GM23338 (cell line): ENCODE measurements at regions not wholly inside any gene's neighbourhood (a gene's known extent, or its start where the extent isn't known, plus 50 kb on each side); places are given as distances from the start of the nearest gene placed in this dataset.

ENCODE experiments used
- ATAC-seq: fragments of 200-7000 bp; cut with Tn5 transposase; 3 replicates; pipeline ENCODE4 v1.9.1; 2020
- DNase-seq: peaks from one replicate; pipeline ENCODE4 v3.0.0-alpha.2; 2015; ENCODE audit warnings: low spot score
- H2AFZ ChIP-seq: fragments of 200-600 bp; sonication (generic); 2 replicates; pipeline ENCODE4 v1.8.0; 2016; ENCODE audit warnings: antibody characterized with exemption, mild to moderate bottlenecking, moderate library complexity
- H3F3A ChIP-seq: fragments of 200-600 bp; sonication (generic); replicated peaks from 2 replicates; pipeline ENCODE4 v1.8.0; 2017; ENCODE audit warnings: antibody characterized with exemption, mixed run types, low read depth
- H3K27ac ChIP-seq: fragments of 200-600 bp; sonication (generic); 2 replicates; pipeline ENCODE4 v1.6.1; 2016; ENCODE audit warnings: low read depth
- H3K27me3 ChIP-seq: fragments of 200-600 bp; sonication (generic); 2 replicates; pipeline ENCODE4 v1.8.0; 2016; ENCODE audit warnings: mild to moderate bottlenecking, mixed run types, moderate library complexity; ENCODE audit not compliant: insufficient read depth
- H3K36me3 ChIP-seq: fragments of 200-600 bp; sonication (generic); 2 replicates; pipeline ENCODE4 v1.8.0; 2016; ENCODE audit warnings: mild to moderate bottlenecking; ENCODE audit not compliant: insufficient read depth
- H3K4me1 ChIP-seq: fragments of 200-600 bp; sonication (generic); 2 replicates; pipeline ENCODE4 v1.8.0; 2016; ENCODE audit warnings: mild to moderate bottlenecking, moderate library complexity; ENCODE audit not compliant: insufficient read depth
- H3K4me2 ChIP-seq: fragments of 200-600 bp; sonication (generic); 2 replicates; pipeline ENCODE4 v1.7.1; 2017; ENCODE audit warnings: mixed run types
- H3K4me3 ChIP-seq: fragments of 200-600 bp; sonication (generic); 2 replicates; pipeline ENCODE4 v1.6.1; 2016; ENCODE audit warnings: mixed run types
- H3K79me2 ChIP-seq: fragments of 200-600 bp; sonication (generic); replicated peaks from 2 replicates; pipeline ENCODE4 v1.8.0; 2017; ENCODE audit warnings: mild to moderate bottlenecking; ENCODE audit not compliant: insufficient read depth
- H3K9me2 ChIP-seq: fragments of 200-600 bp; sonication (generic); 2 replicates; pipeline ENCODE4 v1.8.0; 2017; ENCODE audit not compliant: insufficient read depth
- H4K20me1 ChIP-seq: fragments of 200-600 bp; sonication (generic); replicated peaks from 2 replicates; pipeline ENCODE4 v1.8.0; 2017; ENCODE audit warnings: mild to moderate bottlenecking; ENCODE audit not compliant: insufficient read depth
- H3K27ac Mint-ChIP-seq: 2 replicates; pipeline ENCODE4 v1.8.0; 2020; ENCODE audit warnings: inconsistent platforms, mild to moderate bottlenecking, moderate library complexity, mixed read lengths
- H3K27me3 Mint-ChIP-seq: 3 replicates; pipeline ENCODE4 v1.8.0; 2022; ENCODE audit warnings: low read depth, mild to moderate bottlenecking, moderate library complexity, mixed read lengths, inconsistent platforms; ENCODE audit not compliant: insufficient read depth, poor library complexity
- H3K36me3 Mint-ChIP-seq: 3 replicates; pipeline ENCODE4 v1.8.0; 2021; ENCODE audit warnings: low read depth, mild to moderate bottlenecking, inconsistent platforms, moderate library complexity, mixed read lengths
- H3K4me1 Mint-ChIP-seq: 3 replicates; pipeline ENCODE4 v1.8.0; 2020; ENCODE audit warnings: mild to moderate bottlenecking, inconsistent platforms, mixed read lengths
- H3K4me3 Mint-ChIP-seq: 3 replicates; pipeline ENCODE4 v1.8.0; 2021; ENCODE audit warnings: moderate library complexity, mild to moderate bottlenecking, inconsistent platforms, mixed read lengths
- H3K9me3 Mint-ChIP-seq: 3 replicates; pipeline ENCODE4 v1.8.0; 2020; ENCODE audit warnings: moderate library complexity, mild to moderate bottlenecking, inconsistent platforms, mixed read lengths
- CREB1 ChIP-seq: fragments of 250-450 bp; sonication (Bioruptor Pico); IDR thresholded peaks from 2 replicates; pipeline ENCODE4 v1.5.0; 2020; ENCODE audit warnings: low read depth, mild to moderate bottlenecking, moderate library complexity
- CTCF ChIP-seq, 2 experiments: fragments of 200-600 bp in 1 of 2; sonication (generic) in 1 of 2; conservative IDR thresholded peaks; 2 replicates each; pipeline versions ENCODE4 v1.5.1 to v1.6.1; 2016 to 2017; ENCODE audit warnings: antibody characterized with exemption in 2 of 2, low read depth in 2 of 2, mild to moderate bottlenecking in 2 of 2, moderate library complexity in 1 of 2
- ETS1 ChIP-seq: IDR thresholded peaks from 2 replicates; pipeline ENCODE4 v1.6.1; 2016; ENCODE audit warnings: antibody characterized with exemption
- EZH2 ChIP-seq: fragments of 200-600 bp; sonication (generic); IDR thresholded peaks from one replicate; pipeline ENCODE4 v1.8.0; 2017; ENCODE audit warnings: antibody characterized with exemption, mild to moderate bottlenecking, low read depth; ENCODE audit not compliant: unreplicated experiment
- EZH2phosphoT487 ChIP-seq: fragments of 200-600 bp; sonication (generic); IDR thresholded peaks from one replicate; pipeline ENCODE4 v1.8.1; 2018; ENCODE audit warnings: antibody characterized with exemption; ENCODE audit not compliant: unreplicated experiment
- JUNB ChIP-seq: IDR thresholded peaks from one replicate; pipeline ENCODE4 v1.6.1; 2016; ENCODE audit warnings: antibody characterized with exemption; ENCODE audit not compliant: unreplicated experiment
- NANOG ChIP-seq: IDR thresholded peaks from 2 replicates; pipeline ENCODE4 v1.6.1; 2016; ENCODE audit warnings: antibody characterized with exemption, borderline replicate concordance
- POLR2AphosphoS5 ChIP-seq: IDR thresholded peaks from 2 replicates; pipeline ENCODE4 v1.6.1; 2016; ENCODE audit warnings: antibody characterized with exemption, low read depth
- STAT1 ChIP-seq: IDR thresholded peaks from one replicate; pipeline ENCODE4 v1.6.1; 2016; ENCODE audit warnings: antibody characterized with exemption; ENCODE audit not compliant: unreplicated experiment
- ZNF114 ChIP-seq: fragments of 250-450 bp; sonication (Bioruptor Pico); IDR thresholded peaks from 2 replicates; pipeline ENCODE4 v1.5.0; 2020; ENCODE audit warnings: mild to moderate bottlenecking, moderate library complexity
- ZNF331 ChIP-seq: fragments of 250-450 bp; sonication (Bioruptor Pico); IDR thresholded peaks from 2 replicates; pipeline ENCODE4 v1.5.0; 2020; ENCODE audit warnings: low read depth, mild to moderate bottlenecking, moderate library complexity
- ZNF462 ChIP-seq: fragments of 250-450 bp; sonication (Bioruptor Pico); IDR thresholded peaks from 2 replicates; pipeline ENCODE4 v1.5.0; 2020; ENCODE audit warnings: mild to moderate bottlenecking, moderate library complexity
- TF ChIP-seq, protein P1 (sequence below): IDR thresholded peaks from one replicate; pipeline ENCODE4 v1.6.1; 2018; ENCODE audit warnings: antibody characterized with exemption; ENCODE audit not compliant: unreplicated experiment

DNA sequence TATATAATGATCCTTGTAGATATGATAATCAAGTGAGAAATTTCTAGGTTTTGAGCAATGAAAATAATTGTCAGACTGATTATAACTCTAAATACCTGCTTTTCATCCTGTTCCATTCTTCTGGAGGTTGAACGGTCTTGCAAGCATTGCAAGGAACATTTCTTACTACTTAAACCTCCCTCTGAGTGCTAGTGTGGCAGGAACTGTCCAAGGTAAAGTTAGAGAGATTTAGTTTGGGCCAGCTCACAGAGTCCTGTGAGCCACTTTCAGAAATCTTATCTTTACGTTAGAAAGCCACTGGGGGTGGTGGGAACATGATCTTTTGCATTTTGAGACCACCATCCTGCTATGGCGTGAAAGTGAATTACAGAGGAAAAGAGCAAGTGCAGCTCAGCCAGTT, 121.1 kb upstream of the NPHP3 start:
- no peak for DNase-seq
- no peaks in the 10 kb centered on the region for H3F3A ChIP-seq
- H3K9me3 Mint-ChIP-seq: no peaks in the 10 kb centered on the region; the same call in 2 of the 3 replicates
- no peak overlapping the region for H3K4me3 Mint-ChIP-seq
- H4K20me1 ChIP-seq: no peaks in the 10 kb centered on the region
- no peaks in the 10 kb centered on the region for H3K9me2 ChIP-seq
- no peak overlapping the region for H3K27ac Mint-ChIP-seq
- H3K4me1 ChIP-seq: peaks cover 8% of the 10 kb centered on the region; the same call in 1 of the 2 replicates
- H3K4me1 Mint-ChIP-seq: peaks cover 20% of the 10 kb centered on the region
- TF ChIP-seq ZNF462 (CRISPR knock-in tag) (no peak), CTCF (conservative IDR thresholded peaks at IDR 0.05; ENCODE audit: low read depth in 2 of 2) (no peak), STAT1 (no peak), NANOG (no peak), CREB1 (CRISPR knock-in tag) (no peak), POLR2AphosphoS5 (no peak), ETS1 (no peak), ZNF331 (CRISPR knock-in tag) (no peak), ZNF114 (CRISPR knock-in tag) (no peak), EZH2 (no peak), EZH2phosphoT487 (no peak), JUNB (no peak)
- TF ChIP-seq, protein P1, sequence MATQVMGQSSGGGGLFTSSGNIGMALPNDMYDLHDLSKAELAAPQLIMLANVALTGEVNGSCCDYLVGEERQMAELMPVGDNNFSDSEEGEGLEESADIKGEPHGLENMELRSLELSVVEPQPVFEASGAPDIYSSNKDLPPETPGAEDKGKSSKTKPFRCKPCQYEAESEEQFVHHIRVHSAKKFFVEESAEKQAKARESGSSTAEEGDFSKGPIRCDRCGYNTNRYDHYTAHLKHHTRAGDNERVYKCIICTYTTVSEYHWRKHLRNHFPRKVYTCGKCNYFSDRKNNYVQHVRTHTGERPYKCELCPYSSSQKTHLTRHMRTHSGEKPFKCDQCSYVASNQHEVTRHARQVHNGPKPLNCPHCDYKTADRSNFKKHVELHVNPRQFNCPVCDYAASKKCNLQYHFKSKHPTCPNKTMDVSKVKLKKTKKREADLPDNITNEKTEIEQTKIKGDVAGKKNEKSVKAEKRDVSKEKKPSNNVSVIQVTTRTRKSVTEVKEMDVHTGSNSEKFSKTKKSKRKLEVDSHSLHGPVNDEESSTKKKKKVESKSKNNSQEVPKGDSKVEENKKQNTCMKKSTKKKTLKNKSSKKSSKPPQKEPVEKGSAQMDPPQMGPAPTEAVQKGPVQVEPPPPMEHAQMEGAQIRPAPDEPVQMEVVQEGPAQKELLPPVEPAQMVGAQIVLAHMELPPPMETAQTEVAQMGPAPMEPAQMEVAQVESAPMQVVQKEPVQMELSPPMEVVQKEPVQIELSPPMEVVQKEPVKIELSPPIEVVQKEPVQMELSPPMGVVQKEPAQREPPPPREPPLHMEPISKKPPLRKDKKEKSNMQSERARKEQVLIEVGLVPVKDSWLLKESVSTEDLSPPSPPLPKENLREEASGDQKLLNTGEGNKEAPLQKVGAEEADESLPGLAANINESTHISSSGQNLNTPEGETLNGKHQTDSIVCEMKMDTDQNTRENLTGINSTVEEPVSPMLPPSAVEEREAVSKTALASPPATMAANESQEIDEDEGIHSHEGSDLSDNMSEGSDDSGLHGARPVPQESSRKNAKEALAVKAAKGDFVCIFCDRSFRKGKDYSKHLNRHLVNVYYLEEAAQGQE: no peak
- no peak overlapping the region for H2AFZ ChIP-seq
- no peaks in the 10 kb centered on the region for H3K27me3 ChIP-seq
- no peak overlapping the region; the same call in 1 of the 2 replicates for H3K27ac ChIP-seq
- no peaks in the 10 kb centered on the region for H3K36me3 ChIP-seq
- no peaks in the 10 kb centered on the region for H3K36me3 Mint-ChIP-seq
- peaks cover 1% of the 10 kb centered on the region for H3K27me3 Mint-ChIP-seq
- peak overlapping the region; percentile 14 for H3K4me2 ChIP-seq
- no peak overlapping the region for H3K4me3 ChIP-seq
- no peaks in the 10 kb centered on the region for H3K79me2 ChIP-seq
- ATAC-seq: no peak
